ENCODE measurements at regions not wholly inside any gene's neighbourhood (a gene's known extent, or its start where the extent isn't known, plus 50 kb on each side); places are given as distances from the start of the nearest gene placed in this dataset.

- no peak for DNase-seq
Measured at GRCh38 chr3:10743366-10744097, 72.5 kb upstream of the SLC6A11 start.

DNA sequence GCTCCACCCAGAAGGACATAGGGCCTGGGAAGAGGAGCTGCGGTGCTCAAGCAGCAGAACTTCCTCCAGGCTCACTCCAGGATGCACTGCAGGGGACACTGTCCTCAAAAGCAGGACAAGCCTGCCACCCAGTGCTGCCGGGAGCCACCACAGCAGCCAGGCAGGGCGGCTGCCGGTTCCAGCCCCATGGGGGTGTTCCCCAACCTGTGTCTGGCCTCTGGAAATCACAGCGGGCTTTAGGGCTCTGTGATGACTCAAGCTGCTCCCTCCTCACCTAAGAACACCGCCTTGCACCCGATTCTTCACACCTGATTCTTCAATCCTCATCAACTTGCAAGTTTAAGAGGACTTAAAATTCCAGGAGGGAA lies 71.9 kb upstream of the SLC6A11 start:
- no peak for DNase-seq

- DNase-seq: no peak
Measured at GRCh38 chr3:10745392-10745791, 70.6 kb upstream of the SLC6A11 start.

- no peak for DNase-seq
Measured at GRCh38 chr3:10746001-10746400, 70.0 kb upstream of the SLC6A11 start.

- no peak for DNase-seq
Measured at GRCh38 chr3:10746684-10747083, 69.3 kb upstream of the SLC6A11 start.

DNA sequence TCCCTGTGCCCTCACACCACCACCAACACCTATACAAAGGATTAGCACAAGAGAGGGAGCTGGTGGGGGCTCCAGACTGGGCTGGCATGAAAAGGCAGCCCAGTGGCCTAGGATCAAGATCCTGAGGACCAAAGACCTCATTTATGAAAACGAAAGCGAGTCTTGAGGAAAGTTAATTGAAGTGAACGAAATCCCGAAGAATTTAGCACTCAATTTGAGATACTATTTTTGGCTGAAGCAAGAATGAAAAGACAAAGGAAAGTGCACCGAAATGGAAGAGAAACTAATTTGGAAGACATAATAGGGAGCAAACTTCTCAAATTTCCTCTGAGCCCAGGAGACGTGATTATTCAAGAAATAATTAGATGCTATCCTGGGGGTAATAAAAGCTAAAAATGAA lies 68.7 kb upstream of the SLC6A11 start:
- DNase-seq: no peak

GRCh38 chr3:10748040-10748439 lies 68.0 kb upstream of the SLC6A11 start:
- DNase-seq: no peak

DNA sequence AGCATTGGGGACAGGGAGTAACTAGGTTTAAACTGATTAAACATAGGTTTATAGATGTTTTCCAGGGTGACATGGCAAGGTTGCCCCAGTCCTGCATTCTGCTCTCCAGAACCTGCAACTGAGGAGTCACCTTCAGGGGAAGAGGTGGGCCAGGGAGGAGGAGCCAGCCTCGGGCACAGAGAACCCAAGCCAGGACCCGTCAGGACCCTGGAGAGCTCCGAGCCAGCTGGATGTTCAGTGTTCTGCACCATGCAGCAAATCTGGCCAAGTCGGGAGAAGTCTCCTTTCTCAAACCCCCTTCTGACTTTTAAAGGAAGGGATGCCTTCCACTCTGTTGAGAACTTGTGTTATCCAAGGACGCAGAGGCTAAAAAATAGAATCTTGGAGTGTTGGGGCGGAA lies 62.1 kb upstream of the SLC6A11 start:
- peak; percentile 54 for DNase-seq

- no peak for DNase-seq
Measured at GRCh38 chr3:10756546-10756945, 59.5 kb upstream of the SLC6A11 start.

- DNase-seq: no peak
Measured at GRCh38 chr3:10757021-10757820, 58.8 kb upstream of the SLC6A11 start.

DNA sequence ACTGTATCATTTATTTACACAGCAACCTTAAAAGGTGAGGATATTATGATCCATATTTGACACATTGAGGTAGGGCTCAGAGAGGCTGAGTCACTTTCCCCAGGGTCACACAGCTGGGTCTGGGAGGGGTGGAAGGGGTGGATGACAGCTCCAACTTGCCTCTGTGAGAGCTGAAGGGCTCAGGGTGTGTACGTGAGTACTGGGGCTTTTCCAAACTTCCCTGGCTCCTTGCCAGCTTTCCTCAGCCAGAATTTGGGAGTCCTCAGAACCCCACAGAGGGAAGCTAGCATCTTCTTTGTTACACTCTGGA lies 58.3 kb upstream of the SLC6A11 start:
- DNase-seq: no peak

GRCh38 chr3:10758304-10759037 lies 57.6 kb upstream of the SLC6A11 start:
- DNase-seq: peak; percentile 63

- no peak for DNase-seq
Measured at GRCh38 chr3:10759495-10759894, 56.5 kb upstream of the SLC6A11 start.

DNA sequence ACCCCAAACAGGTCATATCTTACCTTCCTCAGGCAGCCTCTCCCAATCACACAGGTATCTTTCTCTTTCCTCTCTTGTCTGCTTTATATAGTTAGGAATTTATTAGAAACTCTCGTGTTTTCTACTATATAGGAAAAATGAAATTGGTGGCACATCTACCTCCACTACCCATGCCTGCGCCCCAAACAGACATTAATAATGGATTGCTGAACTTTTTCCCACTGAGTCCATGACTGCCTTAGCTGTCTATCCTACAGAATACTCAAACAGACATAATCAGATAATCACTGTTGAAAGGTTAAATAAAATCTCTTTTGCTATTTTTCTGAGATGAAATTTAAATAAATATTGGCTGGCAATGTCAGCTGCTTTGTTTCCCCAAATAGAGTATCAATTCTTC lies 55.8 kb upstream of the SLC6A11 start:
- no peak for DNase-seq

- no peak for DNase-seq
Measured at GRCh38 chr3:10761583-10761982, 54.4 kb upstream of the SLC6A11 start.

DNA sequence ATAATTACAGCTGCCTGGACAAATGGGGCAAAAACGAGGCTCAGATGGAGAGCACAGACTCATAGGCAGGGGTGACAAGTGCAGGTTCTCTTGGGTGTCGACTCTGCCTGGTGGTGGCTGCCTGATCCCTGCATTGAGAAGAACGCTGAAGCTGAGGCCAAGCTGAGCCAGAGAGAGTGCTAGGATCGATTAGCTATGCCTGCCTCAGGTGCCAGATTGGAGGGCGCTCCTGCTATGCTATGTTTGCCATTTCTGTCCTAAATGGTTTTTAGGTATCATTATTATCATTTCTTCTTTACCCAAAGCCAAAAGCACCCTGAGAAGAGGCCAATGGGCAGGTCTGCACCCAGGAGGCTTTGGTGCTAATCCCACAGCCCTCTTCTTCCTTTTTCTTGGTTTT lies 53.9 kb upstream of the SLC6A11 start:
- DNase-seq: no peak

- DNase-seq: no peak
Measured at GRCh38 chr3:10762611-10763247, 53.3 kb upstream of the SLC6A11 start.

DNA sequence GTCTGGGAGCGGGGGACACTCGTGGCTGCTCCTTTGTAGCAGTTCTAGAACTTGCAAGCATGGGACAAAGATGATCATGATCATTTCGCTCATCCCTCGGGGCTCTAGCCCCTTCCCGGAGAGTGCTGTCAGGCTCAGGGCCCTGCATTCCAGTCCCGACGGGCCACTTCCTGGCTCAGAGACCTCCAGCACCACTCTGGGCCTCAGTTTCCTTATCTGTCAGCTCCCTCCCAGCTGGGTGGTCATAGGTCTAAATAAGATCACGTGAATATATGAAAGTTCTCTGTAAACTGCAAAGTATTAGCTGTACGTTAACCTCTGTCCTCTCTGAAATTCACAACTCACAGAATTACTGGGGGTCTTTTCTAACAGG lies 52.8 kb upstream of the SLC6A11 start:
- DNase-seq: no peak

DNA sequence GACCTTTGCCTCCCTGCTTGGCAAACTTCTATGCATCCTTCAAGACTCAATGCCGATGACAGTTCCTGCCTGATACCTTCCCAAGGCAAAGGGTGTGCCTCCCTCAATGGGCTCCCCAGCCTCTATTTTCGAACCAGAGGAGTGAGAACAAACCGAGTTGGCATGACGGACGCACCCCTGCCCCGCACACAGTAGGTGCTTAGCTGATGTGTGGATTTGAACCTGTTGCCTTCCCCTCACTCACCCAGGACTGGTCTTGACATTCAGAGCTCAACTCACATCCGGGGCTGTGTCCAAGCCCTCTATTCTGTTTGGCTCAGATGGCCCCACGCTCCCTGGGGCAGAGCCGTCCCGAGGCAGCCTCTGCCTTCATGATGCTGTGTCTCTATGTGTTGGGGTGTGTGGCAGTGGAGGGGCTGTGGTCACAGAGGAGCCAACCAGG lies 52.2 kb upstream of the SLC6A11 start:
- DNase-seq: no peak

- no peak for DNase-seq
Measured at GRCh38 chr3:10764259-10765051, 51.6 kb upstream of the SLC6A11 start.

DNA sequence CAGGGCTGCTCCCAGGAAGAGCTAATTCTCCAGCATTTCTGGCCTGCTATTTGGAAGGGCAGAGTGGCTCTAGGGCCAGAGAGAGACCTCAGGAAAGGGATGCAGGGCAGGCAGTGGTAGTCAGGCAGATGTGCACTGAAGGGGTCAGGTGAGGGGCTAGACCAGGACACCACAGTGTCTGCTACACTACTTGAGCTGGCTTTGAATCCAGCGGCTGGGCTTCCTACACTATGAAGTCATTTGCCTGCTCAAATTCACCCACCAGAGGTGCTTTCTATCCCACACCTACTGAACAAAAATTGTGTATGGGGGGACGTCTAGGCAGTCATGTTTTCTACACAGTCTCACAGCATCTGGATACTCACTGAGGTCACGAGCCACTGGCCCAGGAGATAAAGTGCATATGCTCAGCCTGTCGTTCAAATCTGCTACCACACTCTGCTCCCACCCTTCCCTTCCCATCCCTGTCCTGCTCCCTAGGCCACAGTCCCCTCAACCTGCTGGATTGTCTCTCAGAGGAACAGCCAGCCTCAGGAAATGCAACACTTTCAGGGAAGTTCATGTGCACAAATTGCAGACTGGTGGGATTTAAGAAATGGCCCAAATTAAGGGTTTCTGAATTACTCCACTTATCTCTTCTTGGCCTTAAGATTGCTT lies 49.9 kb upstream of the SLC6A11 start:
- no peak for DNase-seq

Data from right hindlimb (tissue), 1 donor.